ENCODE measurements at regions not wholly inside any gene's neighbourhood (a gene's known extent, or its start where the extent isn't known, plus 50 kb on each side); places are given as distances from the start of the nearest gene placed in this dataset.
"Not testable (repeated sequence)": the region's sequence is repeated elsewhere in the genome, so short reads cannot be mapped to it uniquely, and the experiment has no call there.

GRCh38 chr12:11446372-11446771, 51.0 kb upstream of the PRB2 start:
- peak; percentile 7 for DNase-seq (ENCODE audit: low read depth)

- no peak for DNase-seq (ENCODE audit: low read depth)
These were observed 62.8 kb upstream of the PRB2 start for GRCh38 chr12:11457996-11458645.

GRCh38 chr12:11460343-11461023, 65.1 kb upstream of the PRB2 start:
- DNase-seq (ENCODE audit: low read depth): no peak

GRCh38 chr12:11461433-11461832, 66.1 kb upstream of the PRB2 start:
- DNase-seq (ENCODE audit: low read depth): no peak

GRCh38 chr12:11477110-11477509, 81.7 kb upstream of the PRB2 start:
- no peak for DNase-seq (ENCODE audit: low read depth)

GRCh38 chr12:11482955-11483354, 87.6 kb upstream of the PRB2 start:
- DNase-seq (ENCODE audit: low read depth): peak; percentile 90

- DNase-seq (ENCODE audit: low read depth): peak; percentile 84
These were observed 91.5 kb upstream of the PRB2 start for GRCh38 chr12:11486623-11487444.

GRCh38 chr12:11496157-11496851, 100.9 kb upstream of the PRB2 start:
- no peak for DNase-seq (ENCODE audit: low read depth)

- no peak for DNase-seq (ENCODE audit: low read depth)
These were observed 102.1 kb upstream of the PRB2 start for GRCh38 chr12:11497438-11497837.

- no peak for DNase-seq (ENCODE audit: low read depth)
These were observed 102.6 kb upstream of the PRB2 start for GRCh38 chr12:11497995-11498394.

- DNase-seq (ENCODE audit: low read depth): not testable (repeated sequence)
These were observed 103.2 kb upstream of the PRB2 start for GRCh38 chr12:11498574-11498973.

- no peak for DNase-seq (ENCODE audit: low read depth)
These were observed 104.4 kb upstream of the PRB2 start for GRCh38 chr12:11499806-11500187.

GRCh38 chr12:11500188-11500860, 105.0 kb upstream of the PRB2 start:
- peak; percentile 53 for DNase-seq (ENCODE audit: low read depth)

GRCh38 chr12:11500861-11501230, 105.5 kb upstream of the PRB2 start:
- DNase-seq (ENCODE audit: low read depth): no peak

- DNase-seq (ENCODE audit: low read depth): peak; percentile 71
These were observed 113.3 kb upstream of the PRB2 start for GRCh38 chr12:11508699-11509098.

- DNase-seq (ENCODE audit: low read depth): no peak
These were observed 114.0 kb upstream of the PRB2 start for GRCh38 chr12:11509326-11509725.

- peak; percentile 10 for DNase-seq (ENCODE audit: low read depth)
These were observed 115.3 kb upstream of the PRB2 start for GRCh38 chr12:11510671-11511070.

- peak; percentile 31 for DNase-seq (ENCODE audit: low read depth)
These were observed 117.9 kb upstream of the PRB2 start for GRCh38 chr12:11513288-11513687.

- no peak for DNase-seq (ENCODE audit: low read depth)
These were observed 121.7 kb upstream of the PRB2 start for GRCh38 chr12:11517080-11517479.

- DNase-seq (ENCODE audit: low read depth): no peak
These were observed 125.0 kb upstream of the ETV6 start for GRCh38 chr12:11524446-11524845.

GRCh38 chr12:11534064-11534463, 115.4 kb upstream of the ETV6 start:
- DNase-seq (ENCODE audit: low read depth): no peak

GRCh38 chr12:11535127-11535526, 114.3 kb upstream of the ETV6 start:
- no peak for DNase-seq (ENCODE audit: low read depth)

All from iris pigment epithelial cell (primary cell).